Ureter (tissue), 1 donor: ENCODE measurements at regions not wholly inside any gene's neighbourhood (a gene's known extent, or its start where the extent isn't known, plus 50 kb on each side); places are given as distances from the start of the nearest gene placed in this dataset.
A peak's percentile ranks its signal among the peaks of the same experiment; 100 is the strongest.
"Not testable (repeated sequence)": the region's sequence is repeated elsewhere in the genome, so short reads cannot be mapped to it uniquely, and the experiment has no call there.

Source experiments
- DNase-seq: peaks from one replicate; pipeline ENCODE4 v3.0.0-alpha.2; 2020; ENCODE audit warnings: low spot score
- donor health status: DM: yes; HTN: yes; CAD: no.

- no peak for DNase-seq
Observed at GRCh38 chr2:47295131-47295980, 73.8 kb upstream of the EPCAM start.

- no peak for DNase-seq
Observed at GRCh38 chr2:47293976-47294375, 75.1 kb upstream of the EPCAM start.

- DNase-seq: no peak
Observed at GRCh38 chr2:47288864-47289263, 80.2 kb upstream of the EPCAM start.

GRCh38 chr2:47283659-47284058, 85.5 kb upstream of the EPCAM start:
- no peak for DNase-seq

- DNase-seq: no peak
Observed at GRCh38 chr2:47282621-47283272, 86.4 kb upstream of the EPCAM start.

GRCh38 chr2:47279525-47279924, 89.6 kb upstream of the EPCAM start:
- not testable (repeated sequence) for DNase-seq

- no peak for DNase-seq
Observed at GRCh38 chr2:47277987-47278386, 91.1 kb upstream of the EPCAM start.

- DNase-seq: no peak
Observed at GRCh38 chr2:47277187-47277586, 91.9 kb upstream of the EPCAM start.

GRCh38 chr2:47276061-47276460, 93.0 kb upstream of the EPCAM start:
- DNase-seq: no peak

- DNase-seq: no peak
Observed at GRCh38 chr2:47274054-47274782, 94.9 kb upstream of the EPCAM start.

- no peak for DNase-seq
Observed at GRCh38 chr2:47272905-47273758, 96.0 kb upstream of the EPCAM start.

- peak; percentile 63 for DNase-seq
Observed at GRCh38 chr2:47272031-47272864, 95.9 kb upstream of the CALM2 start.

- no peak for DNase-seq
Observed at GRCh38 chr2:47271054-47272000, 95.0 kb upstream of the CALM2 start.

GRCh38 chr2:47270421-47270820, 94.1 kb upstream of the CALM2 start:
- DNase-seq: no peak

GRCh38 chr2:47269316-47270232, 93.3 kb upstream of the CALM2 start:
- no peak for DNase-seq

- no peak for DNase-seq
Observed at GRCh38 chr2:47267711-47268086, 91.4 kb upstream of the CALM2 start.

GRCh38 chr2:47266939-47267710, 90.8 kb upstream of the CALM2 start:
- DNase-seq: no peak

GRCh38 chr2:47265751-47266231, 89.5 kb upstream of the CALM2 start:
- no peak for DNase-seq
